ENCODE measurements at regions not wholly inside any gene's neighbourhood (a gene's known extent, or its start where the extent isn't known, plus 50 kb on each side); places are given as distances from the start of the nearest gene placed in this dataset.

DNA sequence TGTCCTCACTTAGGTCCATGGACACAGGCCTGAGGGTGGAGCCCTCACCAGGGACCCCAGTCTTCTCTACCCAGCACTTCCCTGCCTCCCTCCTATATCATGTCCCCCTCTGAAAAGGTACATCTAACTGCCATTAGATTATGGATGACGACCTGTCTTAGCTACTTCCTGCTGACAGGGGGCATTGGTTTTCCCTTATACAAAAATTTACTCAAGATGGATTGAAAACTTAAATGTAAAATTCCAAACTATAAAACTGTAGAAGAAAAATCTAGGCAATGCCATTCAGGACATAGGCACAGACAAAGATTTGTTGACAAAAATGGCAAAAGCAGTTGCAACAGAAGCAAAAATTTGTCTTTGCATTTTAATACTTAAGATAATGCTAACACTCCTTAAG is 623.2 kb upstream of the FAM174A start:
- TF ChIP-seq, protein P1, sequence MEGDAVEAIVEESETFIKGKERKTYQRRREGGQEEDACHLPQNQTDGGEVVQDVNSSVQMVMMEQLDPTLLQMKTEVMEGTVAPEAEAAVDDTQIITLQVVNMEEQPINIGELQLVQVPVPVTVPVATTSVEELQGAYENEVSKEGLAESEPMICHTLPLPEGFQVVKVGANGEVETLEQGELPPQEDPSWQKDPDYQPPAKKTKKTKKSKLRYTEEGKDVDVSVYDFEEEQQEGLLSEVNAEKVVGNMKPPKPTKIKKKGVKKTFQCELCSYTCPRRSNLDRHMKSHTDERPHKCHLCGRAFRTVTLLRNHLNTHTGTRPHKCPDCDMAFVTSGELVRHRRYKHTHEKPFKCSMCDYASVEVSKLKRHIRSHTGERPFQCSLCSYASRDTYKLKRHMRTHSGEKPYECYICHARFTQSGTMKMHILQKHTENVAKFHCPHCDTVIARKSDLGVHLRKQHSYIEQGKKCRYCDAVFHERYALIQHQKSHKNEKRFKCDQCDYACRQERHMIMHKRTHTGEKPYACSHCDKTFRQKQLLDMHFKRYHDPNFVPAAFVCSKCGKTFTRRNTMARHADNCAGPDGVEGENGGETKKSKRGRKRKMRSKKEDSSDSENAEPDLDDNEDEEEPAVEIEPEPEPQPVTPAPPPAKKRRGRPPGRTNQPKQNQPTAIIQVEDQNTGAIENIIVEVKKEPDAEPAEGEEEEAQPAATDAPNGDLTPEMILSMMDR (IDR thresholded peaks at IDR 0.05; ENCODE audit: low read length): peak; percentile 11; the same call in 1 of the 2 replicates
- TF ChIP-seq EZH2phosphoT487 (IDR thresholded peaks at IDR 0.05; ENCODE audit: low read length): no peak
- no peak for TF ChIP-seq EZH2 (optimal IDR thresholded peaks at IDR 0.05; ENCODE audit: low read depth, low read length)

Data from MM.1S (cell line).